ENCODE measurements at regions not wholly inside any gene's neighbourhood (a gene's known extent, or its start where the extent isn't known, plus 50 kb on each side); places are given as distances from the start of the nearest gene placed in this dataset.

DNA sequence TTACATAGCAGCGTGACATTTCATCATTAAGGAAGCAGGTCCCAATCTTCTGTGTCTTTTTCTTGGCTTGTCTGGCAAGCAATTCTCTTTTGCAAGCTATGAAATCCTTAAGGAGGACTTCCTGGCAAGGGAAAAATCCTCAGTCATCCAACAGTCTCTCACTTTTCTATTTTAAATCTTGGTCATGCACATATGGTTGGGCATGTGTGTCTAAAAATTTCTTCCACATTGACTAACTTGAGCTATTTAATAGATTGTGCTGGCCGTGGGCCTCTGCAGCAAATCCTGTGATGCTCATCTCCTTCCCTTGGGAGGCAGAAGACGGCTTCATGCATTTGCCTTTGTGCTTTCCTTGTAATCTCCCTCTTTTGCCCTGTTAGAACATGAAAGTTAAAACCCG, 634.3 kb upstream of the FANCL start:
- H3K36me3 ChIP-seq = no peaks in the 10 kb centered on the region
- no peak overlapping the region for H3K27ac ChIP-seq
- no peak for TF ChIP-seq Cebpa-rat (IDR thresholded peaks at IDR 0.05)
- no peak overlapping the region for H3K4me2 ChIP-seq
- no peak overlapping the region for H3K9ac ChIP-seq
- H4K20me1 ChIP-seq = no peaks in the 10 kb centered on the region
- H3K4me1 ChIP-seq = no peaks in the 10 kb centered on the region
- H3K27me3 ChIP-seq = no peaks in the 10 kb centered on the region
- no peaks in the 10 kb centered on the region for H3K9me3 ChIP-seq (replicated peaks in 1 of 11)
- no peak overlapping the region for H3K4me3 ChIP-seq

DNA sequence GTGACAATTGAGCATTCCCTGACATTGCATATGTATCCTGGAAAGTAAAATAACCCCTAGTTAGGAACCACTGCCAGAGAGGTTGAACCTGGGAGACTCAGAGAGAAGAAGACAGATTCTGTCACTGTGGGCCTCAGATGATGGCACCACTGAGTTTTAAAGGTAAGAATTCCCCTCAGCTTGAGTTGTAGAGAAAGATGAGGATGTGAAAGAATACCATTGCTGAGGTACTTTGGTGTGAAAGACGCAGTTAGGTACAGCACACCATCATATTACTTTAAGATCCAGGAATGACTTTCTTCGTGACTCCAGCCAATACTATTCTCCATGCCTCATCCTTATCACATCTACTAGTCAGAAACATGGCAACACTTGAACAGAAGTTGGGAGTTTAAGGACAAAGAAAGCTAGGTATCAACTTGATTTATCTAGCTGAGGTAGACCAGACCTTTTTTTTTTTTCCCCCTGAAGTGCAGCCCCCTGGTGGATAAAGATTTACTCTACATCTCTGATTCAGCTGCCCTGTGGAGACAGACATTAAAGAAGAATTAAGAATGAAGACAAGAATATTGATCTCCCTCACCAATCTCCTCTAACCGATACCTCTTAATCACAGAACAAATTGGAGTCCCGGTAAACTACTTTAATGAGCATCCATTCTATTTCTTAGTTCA, 630.5 kb upstream of the FANCL start:
- Histone ChIP-seq H3K9ac (no peak overlapping the region), H3K9me3 (replicated peaks in 1 of 11) (no peaks in the 10 kb centered on the region), H3K27me3 (no peaks in the 10 kb centered on the region), H3K4me1 (no peaks in the 10 kb centered on the region), H3K36me3 (no peaks in the 10 kb centered on the region), H3K4me3 (no peak overlapping the region), H3K4me2 (no peak overlapping the region), H4K20me1 (no peaks in the 10 kb centered on the region), H3K27ac (no peak overlapping the region)
- no peak for TF ChIP-seq Cebpa-rat (IDR thresholded peaks at IDR 0.05)

- Histone ChIP-seq H3K4me1 (peaks cover 0 to 6% (median 0%) of the 10 kb centered on the region in 10 experiments; a peak in 1 of 20 replicates), H3K9ac (no peak overlapping the region), H3K4me3 (no peak overlapping the region), H3K36me3 (no peaks in the 10 kb centered on the region), H3K9me3 (replicated peaks in 1 of 11) (no peaks in the 10 kb centered on the region), H3K27ac (no peak overlapping the region), H3K4me2 (no peak overlapping the region), H4K20me1 (no peaks in the 10 kb centered on the region), H3K27me3 (no peaks in the 10 kb centered on the region)
- no peak for TF ChIP-seq Cebpa-rat (IDR thresholded peaks at IDR 0.05)
Observed at GRCh38 chr2:58870704-58871103, 629.6 kb upstream of the FANCL start.

DNA sequence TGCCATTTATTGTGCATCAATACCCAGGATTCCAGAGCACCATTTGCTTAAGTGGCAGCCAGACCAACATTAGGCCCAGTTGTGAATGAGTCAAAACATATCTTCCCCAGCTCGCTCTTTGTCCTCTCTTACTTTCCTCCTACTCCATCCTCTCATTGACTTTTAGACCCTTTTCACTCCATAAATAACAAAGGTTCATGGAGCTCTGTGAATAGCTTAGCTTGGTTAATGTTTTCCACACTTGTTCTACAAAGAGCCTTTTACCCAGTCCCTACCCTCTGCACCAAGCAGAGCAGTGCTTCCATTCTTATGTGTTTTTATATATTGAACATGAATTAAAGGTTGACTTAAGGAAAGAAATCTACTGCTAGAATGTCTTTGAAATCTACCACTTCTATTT, 625.8 kb upstream of the FANCL start:
- TF ChIP-seq Cebpa-rat (IDR thresholded peaks at IDR 0.05) = no peak
- peaks cover 0 to 6% (median 0%) of the 10 kb centered on the region in 10 experiments; a peak in 2 of 20 replicates for H3K4me1 ChIP-seq
- no peaks in the 10 kb centered on the region for H3K9me3 ChIP-seq (replicated peaks in 1 of 11)
- H3K4me2 ChIP-seq = no peak overlapping the region
- H4K20me1 ChIP-seq = no peaks in the 10 kb centered on the region
- no peak overlapping the region for H3K9ac ChIP-seq
- no peaks in the 10 kb centered on the region for H3K36me3 ChIP-seq
- no peaks in the 10 kb centered on the region for H3K27me3 ChIP-seq
- no peak overlapping the region for H3K27ac ChIP-seq
- H3K4me3 ChIP-seq = no peak overlapping the region

DNA sequence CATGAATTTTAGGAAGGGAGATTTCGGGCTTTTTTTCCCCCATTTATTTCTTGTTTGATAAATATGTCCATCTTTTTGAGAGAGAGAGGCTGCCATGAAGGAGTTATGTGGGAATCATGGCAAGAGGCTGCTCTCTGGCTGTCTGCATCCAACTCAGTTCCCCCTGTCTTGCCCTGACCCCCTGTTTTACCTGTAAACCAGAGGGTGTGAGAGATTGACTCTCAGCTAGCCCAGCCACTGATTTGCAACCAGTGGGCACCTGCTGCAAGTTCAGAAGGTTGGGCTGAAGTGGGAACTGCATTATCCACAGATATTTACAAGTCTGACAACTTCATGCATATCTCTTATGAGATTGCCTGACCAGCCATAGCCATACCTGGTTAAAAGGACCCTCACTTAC, 625.4 kb upstream of the FANCL start:
- Histone ChIP-seq H3K4me1 (peaks cover 0 to 6% (median 0%) of the 10 kb centered on the region in 10 experiments; a peak in 2 of 20 replicates), H3K27ac (no peak overlapping the region), H4K20me1 (no peaks in the 10 kb centered on the region), H3K9ac (no peak overlapping the region), H3K9me3 (replicated peaks in 1 of 11) (no peaks in the 10 kb centered on the region), H3K4me3 (no peak overlapping the region), H3K27me3 (no peaks in the 10 kb centered on the region), H3K4me2 (no peak overlapping the region; a peak in 1 of 22 replicates), H3K36me3 (no peaks in the 10 kb centered on the region)
- no peak for TF ChIP-seq Cebpa-rat (IDR thresholded peaks at IDR 0.05)

DNA sequence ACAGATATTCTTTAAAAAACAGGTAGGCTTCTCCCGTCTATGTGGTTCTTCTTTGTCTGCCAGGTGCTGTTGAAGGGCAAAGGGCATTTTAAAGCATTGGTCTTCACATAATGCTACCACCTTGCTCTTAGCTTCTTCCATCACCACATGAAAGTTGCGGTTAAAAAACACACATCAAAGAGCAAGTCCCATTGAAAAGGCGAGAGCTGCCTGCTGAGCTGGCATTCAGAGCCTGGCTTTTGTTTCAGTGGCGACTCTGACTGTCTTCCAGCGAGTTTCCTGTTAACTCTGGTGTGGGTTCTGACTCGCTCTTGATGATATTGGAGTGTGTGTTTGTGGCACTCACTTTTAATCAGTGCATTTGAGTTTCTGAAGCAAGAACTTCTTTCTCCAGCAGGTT, 624.9 kb upstream of the FANCL start:
- no peak overlapping the region for H3K9ac ChIP-seq
- H4K20me1 ChIP-seq = no peaks in the 10 kb centered on the region
- H3K4me3 ChIP-seq = no peak overlapping the region
- TF ChIP-seq Cebpa-rat (IDR thresholded peaks at IDR 0.05) = no peak
- H3K9me3 ChIP-seq (replicated peaks in 1 of 11) = no peaks in the 10 kb centered on the region
- H3K4me2 ChIP-seq = no peak overlapping the region; a peak in 1 of 22 replicates
- no peaks in the 10 kb centered on the region for H3K27me3 ChIP-seq
- no peak overlapping the region for H3K27ac ChIP-seq
- no peaks in the 10 kb centered on the region for H3K36me3 ChIP-seq
- peaks cover 0 to 6% (median 0%) of the 10 kb centered on the region in 10 experiments; a peak in 2 of 20 replicates for H3K4me1 ChIP-seq

GRCh38 chr2:58865436-58865835, 624.3 kb upstream of the FANCL start:
- Histone ChIP-seq H3K27me3 (no peaks in the 10 kb centered on the region), H3K4me3 (no peak overlapping the region), H3K36me3 (no peaks in the 10 kb centered on the region), H4K20me1 (no peaks in the 10 kb centered on the region), H3K9ac (no peak overlapping the region), H3K27ac (no peak overlapping the region), H3K9me3 (replicated peaks in 1 of 11) (no peaks in the 10 kb centered on the region), H3K4me2 (no peak overlapping the region), H3K4me1 (peaks cover 0 to 6% (median 0%) of the 10 kb centered on the region in 10 experiments; a peak in 2 of 20 replicates)
- no peak for TF ChIP-seq Cebpa-rat (IDR thresholded peaks at IDR 0.05)

DNA sequence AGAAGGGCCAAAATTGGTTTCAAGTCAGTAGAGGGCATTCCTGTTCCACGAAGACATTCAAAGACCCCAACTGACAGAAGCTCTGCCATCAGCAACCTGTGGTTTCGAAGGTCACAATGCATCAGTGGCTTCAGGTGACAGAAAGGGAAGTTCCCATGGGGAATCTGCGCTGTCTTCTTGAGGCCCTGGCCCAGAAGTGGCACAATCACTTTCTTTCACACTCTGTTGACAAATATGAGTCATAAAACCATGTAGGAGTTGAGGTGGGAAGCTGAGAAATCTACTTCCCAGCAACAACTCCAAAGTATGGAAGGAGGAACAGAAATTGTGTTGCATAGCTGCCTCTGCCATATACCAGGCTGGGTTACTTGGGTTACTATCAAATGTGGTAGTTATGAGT, 621.1 kb upstream of the FANCL start:
- Histone ChIP-seq H3K27me3 (no peaks in the 10 kb centered on the region), H3K4me3 (no peak overlapping the region), H3K36me3 (no peaks in the 10 kb centered on the region), H3K4me1 (peaks cover 0 to 6% (median 0%) of the 10 kb centered on the region in 10 experiments; a peak in 2 of 20 replicates), H4K20me1 (no peaks in the 10 kb centered on the region), H3K9me3 (replicated peaks in 1 of 11) (peaks cover 0 to 6% (median 0%) of the 10 kb centered on the region in 11 experiments; a peak in 3 of 22 replicates), H3K9ac (no peak overlapping the region), H3K4me2 (0 out of 22 replicates have a peak overlapping the region, but pooled peaks of 2 of the 11 experiments have one; percentile 5 to 15), H3K27ac (no peak overlapping the region)
- no peak for TF ChIP-seq Cebpa-rat (IDR thresholded peaks at IDR 0.05)

DNA sequence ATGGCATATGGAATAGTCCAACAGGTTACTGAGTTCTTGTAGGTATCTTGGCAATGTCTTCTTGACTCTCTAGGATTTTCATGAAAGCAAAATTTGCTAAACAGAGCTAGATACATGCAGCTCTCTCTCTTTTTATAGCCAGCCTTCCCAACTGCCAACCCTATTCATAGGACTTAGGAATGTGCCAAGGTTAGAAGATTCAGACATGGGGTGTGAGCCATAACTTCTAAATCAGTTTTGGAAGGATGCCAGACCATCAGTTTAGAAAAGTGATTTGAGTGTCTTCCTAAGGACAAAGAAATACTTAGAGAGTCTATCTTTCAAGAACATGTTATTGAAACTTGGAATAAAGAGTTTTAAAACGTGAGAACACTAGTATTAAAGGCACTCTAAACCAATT, 619.5 kb upstream of the FANCL start:
- TF ChIP-seq Cebpa-rat (IDR thresholded peaks at IDR 0.05) = no peak
- no peak overlapping the region for H3K4me3 ChIP-seq
- H3K27me3 ChIP-seq = no peaks in the 10 kb centered on the region
- H3K9ac ChIP-seq = no peak overlapping the region
- no peaks in the 10 kb centered on the region for H4K20me1 ChIP-seq
- H3K36me3 ChIP-seq = no peaks in the 10 kb centered on the region
- H3K4me1 ChIP-seq = no peaks in the 10 kb centered on the region; a peak in 1 of 20 replicates
- H3K27ac ChIP-seq = no peak overlapping the region
- no peak overlapping the region for H3K4me2 ChIP-seq
- H3K9me3 ChIP-seq (replicated peaks in 1 of 11) = peaks cover 0 to 6% (median 0%) of the 10 kb centered on the region in 11 experiments; a peak in 3 of 22 replicates

DNA sequence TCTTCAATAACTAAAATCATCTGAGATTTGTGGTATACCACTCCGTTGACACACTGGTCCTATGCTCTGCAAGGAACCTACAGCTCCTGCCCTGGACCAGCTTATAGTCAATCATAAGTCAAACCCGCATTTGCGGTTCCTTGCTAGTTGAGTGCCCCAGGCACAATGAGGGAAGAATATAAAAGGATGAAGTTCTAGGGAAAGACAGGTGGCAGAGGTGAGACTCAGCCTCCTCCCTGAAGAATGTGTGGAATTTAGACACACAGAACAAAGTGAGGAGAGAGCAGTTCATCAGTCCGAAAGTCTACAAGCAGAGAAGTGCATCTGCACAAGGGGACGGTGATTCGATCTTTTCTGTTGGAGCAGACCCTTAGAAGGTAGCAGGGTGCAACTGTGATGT, 615.0 kb upstream of the FANCL start:
- H3K4me2 ChIP-seq = no peak overlapping the region

More for the DNA sequence above, 615.0 kb upstream of the FANCL start:
- no peaks in the 10 kb centered on the region for H4K20me1 ChIP-seq
- H3K9me3 ChIP-seq (replicated peaks in 1 of 11) = peaks cover 0 to 6% (median 0%) of the 10 kb centered on the region in 11 experiments; a peak in 3 of 22 replicates
- no peak overlapping the region for H3K27ac ChIP-seq
- H3K27me3 ChIP-seq = no peaks in the 10 kb centered on the region
- H3K36me3 ChIP-seq = no peaks in the 10 kb centered on the region
- no peak overlapping the region for H3K9ac ChIP-seq
- H3K4me3 ChIP-seq = no peak overlapping the region
- TF ChIP-seq Cebpa-rat (IDR thresholded peaks at IDR 0.05) = no peak
- no peaks in the 10 kb centered on the region for H3K4me1 ChIP-seq
